ENCODE measurements at regions not wholly inside any gene's neighbourhood (a gene's known extent, or its start where the extent isn't known, plus 50 kb on each side); places are given as distances from the start of the nearest gene placed in this dataset.
"Not testable (repeated sequence)": the region's sequence is repeated elsewhere in the genome, so short reads cannot be mapped to it uniquely, and the experiment has no call there.

DNA sequence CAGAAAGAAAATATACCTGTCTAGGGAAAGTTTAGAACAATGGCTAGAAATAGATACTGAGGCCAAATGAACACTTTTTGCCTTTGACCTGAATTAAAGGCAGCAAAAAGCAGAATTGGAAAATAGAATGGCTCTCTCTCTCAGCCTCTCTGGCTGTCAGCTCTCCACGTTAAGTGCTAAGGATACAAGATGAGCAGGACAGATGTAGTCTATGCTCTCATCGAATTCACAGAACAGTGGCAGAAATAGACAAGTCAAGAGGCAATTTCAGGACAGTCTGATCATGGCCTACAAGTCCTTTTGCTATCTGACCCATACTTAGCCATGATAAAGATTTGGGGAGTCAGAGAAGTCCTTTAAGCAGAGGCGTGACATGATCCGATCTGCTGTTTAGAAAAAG is 120.2 kb upstream of the CREB1 start:
- DNase-seq (ENCODE audit: low read depth in 2 of 2), result no peak

DNA sequence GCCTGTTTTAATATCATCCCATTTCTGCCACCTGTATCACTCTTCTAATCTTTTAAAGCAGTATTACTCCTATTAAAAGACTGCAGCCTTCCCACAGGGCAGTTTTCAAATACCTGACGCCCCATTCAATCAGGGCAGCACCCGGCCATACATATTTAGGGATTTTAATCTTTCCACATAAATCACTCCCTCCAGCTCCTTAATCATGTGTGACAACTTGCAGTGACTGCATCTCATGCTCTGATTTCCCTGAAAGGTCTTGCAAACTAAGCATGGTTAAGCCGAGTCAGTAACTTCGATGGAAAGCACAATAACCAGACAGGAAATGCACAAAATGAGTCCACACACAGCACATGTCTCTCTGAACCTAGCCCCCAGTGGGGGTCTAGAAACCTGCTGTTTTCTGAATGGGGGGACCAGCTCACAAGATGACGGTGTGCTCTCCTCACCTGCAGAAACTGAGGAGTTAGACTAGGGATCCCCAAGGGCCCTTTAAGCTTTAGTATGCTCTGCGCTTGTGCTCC is 116.9 kb upstream of the CREB1 start:
- DNase-seq (ENCODE audit: low read depth in 2 of 2), result no peak

GRCh38 chr2:207413376-207413907 is 116.3 kb upstream of the CREB1 start:
- no peak for DNase-seq (ENCODE audit: low read depth in 2 of 2)

- DNase-seq (ENCODE audit: low read depth in 2 of 2), result no peak
These were observed 113.7 kb upstream of the CREB1 start for GRCh38 chr2:207416111-207416510.

DNA sequence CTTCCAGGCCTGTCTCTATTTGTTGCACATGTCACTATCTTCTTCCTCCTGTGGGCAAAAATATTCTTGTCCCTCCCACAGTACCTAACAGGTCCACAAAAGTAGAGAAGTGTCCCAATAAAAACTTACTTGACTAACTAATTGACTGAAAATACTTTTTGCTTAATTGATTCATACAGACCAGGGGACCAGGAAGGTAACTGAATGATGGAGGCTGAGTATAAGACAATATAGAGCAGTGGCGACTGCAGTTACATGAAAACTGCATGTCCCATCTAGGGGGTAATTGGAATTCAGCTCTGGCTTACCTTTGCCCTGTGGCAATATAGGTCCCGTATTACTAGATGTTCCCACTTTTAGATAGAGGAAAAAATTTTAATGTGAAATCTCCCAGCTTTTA is 112.9 kb upstream of the CREB1 start:
- no peak for DNase-seq (ENCODE audit: low read depth in 2 of 2)

DNA sequence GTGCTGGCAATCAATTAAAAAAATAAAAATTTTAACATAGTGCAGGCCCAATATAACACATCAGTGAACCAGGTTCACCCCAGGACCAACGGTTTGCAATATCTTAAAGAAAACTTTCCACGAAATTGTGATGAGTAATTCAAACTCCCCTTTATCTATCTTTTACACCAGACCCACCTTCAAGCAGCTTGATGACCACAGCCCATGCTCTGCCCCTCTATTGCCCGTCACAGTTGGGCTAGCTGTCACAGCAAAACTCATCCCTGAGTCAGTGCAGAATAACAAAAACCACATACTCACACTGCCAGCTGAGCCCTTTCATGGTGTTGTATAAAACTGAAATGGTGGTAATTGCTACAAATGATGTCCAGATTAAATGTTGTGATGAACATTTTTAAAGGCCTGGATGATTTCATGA is 112.5 kb upstream of the CREB1 start:
- no peak for DNase-seq (ENCODE audit: low read depth in 2 of 2)

- no peak for DNase-seq (ENCODE audit: low read depth in 2 of 2)
These were observed 111.3 kb upstream of the CREB1 start for GRCh38 chr2:207418419-207418818.

DNA sequence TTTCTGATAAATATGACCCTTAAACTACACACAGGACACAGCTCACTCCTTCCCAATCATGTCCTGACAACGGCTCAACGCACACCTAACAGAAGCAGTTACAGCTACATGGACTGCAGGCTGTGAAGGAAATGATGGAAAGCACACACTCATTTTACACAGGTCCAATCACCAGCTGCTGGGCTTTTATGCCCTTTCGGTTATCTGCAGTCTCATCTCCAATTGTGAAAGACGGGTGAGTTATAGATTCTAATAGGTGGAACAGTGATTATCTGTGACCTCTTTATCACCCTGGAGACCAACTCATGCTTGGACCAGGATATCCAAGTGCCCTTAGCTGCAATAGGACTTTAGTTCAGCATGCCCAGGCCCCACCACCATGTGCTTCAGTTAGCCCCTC is 110.4 kb upstream of the CREB1 start:
- DNase-seq (ENCODE audit: low read depth in 2 of 2), result no peak

GRCh38 chr2:207421671-207422070 is 108.1 kb upstream of the CREB1 start:
- no peak for DNase-seq (ENCODE audit: low read depth in 2 of 2)

DNA sequence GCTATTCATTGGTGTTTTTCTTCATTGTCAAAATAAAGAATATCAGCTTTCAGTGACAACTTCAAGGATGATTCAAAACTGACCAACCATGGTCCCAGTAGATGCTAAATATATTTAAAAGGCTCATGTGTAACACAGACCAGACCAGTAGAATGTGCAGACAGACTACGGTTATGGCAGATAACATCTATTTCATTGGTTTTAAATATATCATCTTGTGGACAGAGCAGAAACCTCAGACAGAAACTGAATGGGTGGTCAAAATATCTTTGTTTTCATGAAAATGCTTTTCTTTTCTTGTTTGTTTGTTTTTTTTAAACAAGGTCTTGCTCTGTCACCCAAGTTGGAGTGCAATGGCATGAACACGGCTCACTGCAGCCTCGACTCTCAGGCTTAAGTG is 107.4 kb upstream of the CREB1 start:
- DNase-seq (ENCODE audit: low read depth in 2 of 2), result no peak

DNA sequence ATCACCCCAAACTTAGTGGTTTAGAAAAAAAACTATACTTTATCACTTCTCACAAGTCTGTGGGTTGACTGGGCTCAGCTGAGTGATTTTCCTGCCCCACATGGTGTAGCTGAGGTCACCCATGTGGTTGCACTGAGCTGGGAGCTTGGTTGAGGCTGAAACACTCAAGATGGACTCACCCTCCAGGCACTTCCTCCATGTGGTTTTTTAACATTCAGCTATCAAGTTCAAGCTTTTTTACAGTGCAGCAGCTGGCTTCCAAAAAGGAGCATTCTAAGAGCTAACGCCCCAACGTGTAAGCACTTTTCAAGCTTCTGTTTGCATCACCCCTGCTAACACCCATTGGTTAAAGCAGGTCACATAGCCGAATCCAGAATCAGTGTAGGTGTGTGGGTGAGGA is 105.9 kb upstream of the CREB1 start:
- no peak for DNase-seq (ENCODE audit: low read depth in 2 of 2)

- DNase-seq (ENCODE audit: low read depth in 2 of 2), result no peak
These were observed 101.8 kb upstream of the CREB1 start for GRCh38 chr2:207427986-207428385.

DNA sequence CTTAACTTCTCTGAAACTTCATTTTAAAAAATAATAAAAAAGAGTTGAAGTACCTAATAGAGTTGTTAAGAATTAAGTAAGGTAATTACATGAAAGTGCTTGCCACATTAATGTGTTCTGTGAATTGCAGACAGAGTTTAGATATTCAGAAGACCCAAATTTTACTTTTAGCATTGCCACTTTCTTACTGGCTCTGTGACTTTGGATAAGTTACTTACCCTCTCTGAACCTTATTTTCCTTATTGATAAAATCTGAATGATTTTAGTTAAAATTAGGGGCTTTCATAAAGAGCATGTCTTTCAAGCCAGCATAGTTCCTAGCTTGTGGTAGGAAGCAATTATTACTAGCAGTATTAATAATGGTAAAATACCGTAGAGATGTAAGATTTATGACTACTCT is 101.2 kb upstream of the CREB1 start:
- DNase-seq (ENCODE audit: low read depth in 2 of 2), result no peak

- no peak for DNase-seq (ENCODE audit: low read depth in 2 of 2)
These were observed 97.3 kb upstream of the CREB1 start for GRCh38 chr2:207432453-207432852.

DNA sequence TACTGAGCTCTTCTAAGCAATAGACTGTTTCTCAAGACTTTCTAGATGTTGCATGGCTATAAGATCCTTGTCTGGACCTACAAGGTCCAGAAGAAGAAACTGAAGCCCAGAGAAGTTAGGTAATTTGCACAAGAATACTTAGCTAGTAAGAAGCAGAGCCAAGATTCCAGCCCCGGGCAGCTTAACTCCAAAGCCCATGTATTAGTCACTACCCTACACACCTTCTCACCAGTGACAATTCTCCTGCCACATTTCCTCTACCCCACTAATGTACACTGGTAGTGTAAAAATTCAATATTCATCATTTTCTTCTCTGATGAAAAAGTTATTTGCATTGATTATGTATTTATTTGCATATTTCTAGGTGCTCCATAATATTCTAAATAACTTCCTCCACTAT is 95.5 kb upstream of the CREB1 start:
- DNase-seq (ENCODE audit: low read depth in 2 of 2), result no peak

DNA sequence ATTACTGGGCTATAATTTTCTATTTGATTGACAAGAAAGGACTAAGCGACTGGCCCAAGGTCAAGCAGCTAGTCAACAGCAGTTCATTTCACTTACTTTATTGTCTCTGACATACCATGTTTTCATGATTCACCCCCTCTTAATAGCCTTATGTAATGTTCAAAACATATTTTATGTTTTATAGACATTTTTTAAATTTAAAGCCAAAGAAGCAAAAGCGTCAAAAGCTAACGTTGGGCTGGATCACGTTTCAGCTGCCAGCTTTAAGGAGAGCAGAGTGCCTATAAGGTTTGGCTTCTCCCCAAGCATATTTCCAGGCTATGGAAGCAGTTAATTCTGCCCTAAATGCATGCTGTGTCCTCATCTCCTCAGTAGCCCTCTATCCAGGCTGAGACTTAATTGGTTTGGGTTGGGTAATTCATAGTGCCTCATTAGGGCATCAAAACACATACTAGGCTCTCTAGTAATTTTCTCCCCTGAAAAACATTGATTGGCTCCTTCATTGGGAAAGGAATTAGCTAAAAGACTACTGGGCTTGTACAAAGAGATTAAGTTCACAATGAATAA is 94.8 kb upstream of the CREB1 start:
- no peak for DNase-seq (ENCODE audit: low read depth in 2 of 2)

GRCh38 chr2:207437136-207437523 is 92.6 kb upstream of the CREB1 start:
- no peak for DNase-seq (ENCODE audit: low read depth in 2 of 2)

DNA sequence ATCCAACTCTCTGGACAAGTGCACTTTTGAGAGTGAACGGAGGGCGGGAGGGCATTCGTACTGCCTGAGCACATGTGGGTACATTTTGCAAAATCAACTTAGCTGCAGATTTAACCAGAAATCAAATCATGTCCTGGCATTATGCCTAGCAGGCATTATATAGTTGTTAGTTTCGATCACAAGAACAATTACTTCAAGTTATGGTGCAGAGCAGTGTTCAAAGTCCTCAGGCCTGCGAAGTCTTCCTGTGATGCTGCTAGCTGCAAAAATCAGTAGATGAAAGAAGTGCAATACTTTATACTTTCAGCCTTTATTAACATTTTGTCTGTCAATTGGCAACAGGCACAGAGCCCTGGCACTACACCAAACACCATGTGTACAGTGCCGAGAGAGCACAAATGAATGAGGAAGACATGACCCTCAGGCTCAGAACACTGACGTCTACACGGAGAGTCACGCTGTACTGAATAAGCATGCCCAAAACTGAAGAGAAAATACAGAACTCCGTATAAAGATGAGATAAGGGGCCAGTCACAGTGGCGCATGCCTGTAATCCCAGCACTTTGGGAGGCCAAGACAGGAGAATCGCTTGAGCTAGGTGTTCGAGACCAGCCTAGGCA is 92.1 kb upstream of the CREB1 start:
- no peak for DNase-seq (ENCODE audit: low read depth in 2 of 2)

- DNase-seq (ENCODE audit: low read depth in 2 of 2), result no peak
These were observed 91.2 kb upstream of the CREB1 start for GRCh38 chr2:207438414-207439126.

GRCh38 chr2:207439881-207440280 is 89.9 kb upstream of the CREB1 start:
- DNase-seq (ENCODE audit: low read depth in 2 of 2), result not testable (repeated sequence)

- DNase-seq (ENCODE audit: low read depth in 2 of 2), result no peak
These were observed 85.0 kb upstream of the CREB1 start for GRCh38 chr2:207444756-207445155.

DNA sequence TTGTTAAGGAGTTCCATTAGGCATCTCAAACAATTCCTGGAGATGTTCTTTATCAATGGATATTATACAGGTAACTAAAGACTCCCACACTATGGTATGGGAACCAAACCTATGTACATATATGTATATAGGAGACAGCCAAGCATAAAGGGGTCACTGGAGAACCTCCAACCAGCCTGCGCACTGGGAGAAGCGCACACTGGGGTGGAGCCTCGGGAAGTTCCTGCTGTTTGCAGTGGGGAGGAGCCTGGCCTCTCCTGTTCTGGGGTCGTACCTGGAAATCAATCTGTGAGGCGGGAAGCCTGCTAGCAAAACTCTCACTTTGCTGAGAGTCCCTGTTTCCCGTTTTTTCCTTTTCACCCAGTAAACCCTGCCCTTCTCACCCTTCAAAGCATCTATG is 83.1 kb upstream of the CREB1 start:
- no peak for DNase-seq (ENCODE audit: low read depth in 2 of 2)

DNA sequence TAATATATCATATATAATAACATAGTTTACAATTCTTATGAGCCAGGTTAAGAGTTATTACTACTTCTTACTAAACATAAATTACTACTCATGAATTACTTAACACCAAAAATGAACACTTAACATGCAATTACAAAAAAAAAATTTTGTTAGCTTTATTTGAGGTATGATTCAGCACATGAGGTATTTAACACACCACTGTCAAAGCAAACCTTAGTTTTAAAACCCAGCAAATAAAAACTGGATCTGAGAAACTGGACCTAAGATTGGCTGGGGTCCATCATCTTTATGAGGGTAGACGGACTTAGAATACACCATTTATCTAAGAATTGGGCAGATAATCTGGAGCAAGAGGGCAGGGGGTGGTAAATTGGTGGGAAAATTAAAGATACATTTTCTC is 81.8 kb upstream of the CREB1 start:
- DNase-seq (ENCODE audit: low read depth in 2 of 2), result no peak

Data from stimulated activated CD4-positive, alpha-beta T cell treated with anti-CD3 and anti-CD28 coated beads, Interleukin-1b, Interleukin-23, amount 100 ng/mL, for 4 hours (primary cell).